HK-2 (cell line): ENCODE measurements at regions not wholly inside any gene's neighbourhood (a gene's known extent, or its start where the extent isn't known, plus 50 kb on each side); places are given as distances from the start of the nearest gene placed in this dataset.

Experiments used
- DNase-seq: peaks from one replicate; pipeline ENCODE4 v3.0.0-alpha.2; 2018; ENCODE audit not compliant: unreplicated experiment

DNA sequence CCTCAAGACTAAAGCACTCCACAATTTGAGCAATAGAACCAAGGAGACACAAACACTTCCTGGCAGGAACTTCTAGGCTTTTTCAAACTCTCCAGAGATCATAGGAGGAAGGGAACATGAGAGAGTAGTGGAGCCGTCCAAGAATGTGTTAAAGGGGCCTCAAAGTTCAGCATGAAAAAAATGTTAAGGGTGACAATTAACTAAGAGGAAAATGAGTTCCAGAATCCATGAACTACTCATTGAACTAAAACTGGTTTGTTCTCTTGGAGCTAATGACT, 122.0 kb downstream of the WIF1 start:
- no peak for DNase-seq
